IMR-90 (cell line): ENCODE measurements at regions not wholly inside any gene's neighbourhood (a gene's known extent, or its start where the extent isn't known, plus 50 kb on each side); places are given as distances from the start of the nearest gene placed in this dataset.

Experiments
- CEBPB ChIP-seq: IDR thresholded peaks from 2 replicates; pipeline ENCODE4 v1.6.1; 2012; ENCODE audit warnings: low read depth, low read length, improper control_type of control experiment
- CTCF ChIP-seq: conservative IDR thresholded peaks from 2 replicates; pipeline ENCODE4 v1.5.1; 2012; ENCODE audit warnings: mild to moderate bottlenecking, low read depth, low read length, improper control_type of control experiment
- ELK1 ChIP-seq: fragments of 150-350 bp; IDR thresholded peaks from 2 replicates; pipeline ENCODE4 v1.6.1; 2016; ENCODE audit warnings: low read depth, mild to moderate bottlenecking, low read length, moderate library complexity, borderline replicate concordance
- MAFK ChIP-seq: IDR thresholded peaks from 2 replicates; pipeline ENCODE4 v1.6.1; 2012; ENCODE audit warnings: low read depth, low read length, improper control_type of control experiment
- NFE2L2 ChIP-seq: fragments of 150-350 bp; IDR thresholded peaks from 2 replicates; pipeline ENCODE4 v1.6.1; 2016; ENCODE audit warnings: low read depth, mild to moderate bottlenecking, low read length
- POLR2A ChIP-seq: IDR thresholded peaks from 2 replicates; pipeline ENCODE4 v1.6.1; 2012; ENCODE audit warnings: mild to moderate bottlenecking, low read depth, low read length
- RAD21 ChIP-seq: IDR thresholded peaks from 2 replicates; pipeline ENCODE4 v1.6.1; 2012; ENCODE audit warnings: low read length, improper control_type of control experiment
- RFX5 ChIP-seq: IDR thresholded peaks from 2 replicates; pipeline ENCODE4 v1.8.0; 2012; ENCODE audit warnings: low read depth, mild to moderate bottlenecking, low read length, moderate library complexity
- SMC3 ChIP-seq: fragments of 150-350 bp; IDR thresholded peaks from 2 replicates; pipeline ENCODE4 v1.6.1; 2016; ENCODE audit warnings: low read depth, mild to moderate bottlenecking, antibody characterized with exemption, low read length, moderate library complexity
- TF ChIP-seq, protein P1 (sequence below): fragments of 150-350 bp; IDR thresholded peaks from 2 replicates; pipeline ENCODE4 v1.6.1; 2017; ENCODE audit warnings: mild to moderate bottlenecking, antibody characterized with exemption, low read length, low read depth

DNA sequence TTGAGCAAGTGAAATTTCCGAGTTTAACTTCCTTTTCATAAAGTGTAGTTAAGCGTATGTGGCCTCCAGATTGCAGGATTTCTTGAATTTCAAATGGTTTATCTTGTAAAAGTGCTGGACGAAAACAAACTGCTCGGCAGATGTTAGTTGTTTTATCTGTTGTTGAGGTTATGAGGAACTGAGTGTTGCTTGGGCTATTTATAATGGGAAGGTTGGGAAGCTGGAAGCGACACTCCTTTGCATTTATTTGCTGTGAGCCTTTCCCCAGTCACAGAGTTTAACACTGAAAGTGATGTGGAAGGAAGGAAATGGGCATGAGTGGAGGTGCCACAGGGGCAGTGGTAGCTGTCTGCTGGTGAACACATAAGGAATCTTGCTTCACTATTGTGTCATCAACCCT is 284.9 kb downstream of the PCDH7 start:
- TF ChIP-seq RAD21 (no peak), CTCF (no peak), POLR2A (no peak), MAFK (no peak), RFX5 (no peak), NFE2L2 (no peak), CEBPB (no peak), ELK1 (no peak), SMC3 (no peak)
- TF ChIP-seq, protein P1, sequence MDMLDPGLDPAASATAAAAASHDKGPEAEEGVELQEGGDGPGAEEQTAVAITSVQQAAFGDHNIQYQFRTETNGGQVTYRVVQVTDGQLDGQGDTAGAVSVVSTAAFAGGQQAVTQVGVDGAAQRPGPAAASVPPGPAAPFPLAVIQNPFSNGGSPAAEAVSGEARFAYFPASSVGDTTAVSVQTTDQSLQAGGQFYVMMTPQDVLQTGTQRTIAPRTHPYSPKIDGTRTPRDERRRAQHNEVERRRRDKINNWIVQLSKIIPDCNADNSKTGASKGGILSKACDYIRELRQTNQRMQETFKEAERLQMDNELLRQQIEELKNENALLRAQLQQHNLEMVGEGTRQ: no peak
